HG03280 (cell line): ENCODE measurements at regions not wholly inside any gene's neighbourhood (a gene's known extent, or its start where the extent isn't known, plus 50 kb on each side); places are given as distances from the start of the nearest gene placed in this dataset.
"Not testable (repeated sequence)": the region's sequence is repeated elsewhere in the genome, so short reads cannot be mapped to it uniquely, and the experiment has no call there.

Experiments used
- ATAC-seq: cut with Tn5 transposase; IDR thresholded peaks from one replicate; pipeline ENCODE4 v1.9.1; 2021; ENCODE audit warnings: mild to moderate bottlenecking, moderate library complexity; ENCODE audit not compliant: unreplicated experiment

- ATAC-seq, result no peak
Observed at GRCh38 chrX:46034868-46035267, 510.4 kb downstream of the ZNF674 start.

- no peak for ATAC-seq
Observed at GRCh38 chrX:46029777-46030176, 515.4 kb downstream of the ZNF674 start.

DNA sequence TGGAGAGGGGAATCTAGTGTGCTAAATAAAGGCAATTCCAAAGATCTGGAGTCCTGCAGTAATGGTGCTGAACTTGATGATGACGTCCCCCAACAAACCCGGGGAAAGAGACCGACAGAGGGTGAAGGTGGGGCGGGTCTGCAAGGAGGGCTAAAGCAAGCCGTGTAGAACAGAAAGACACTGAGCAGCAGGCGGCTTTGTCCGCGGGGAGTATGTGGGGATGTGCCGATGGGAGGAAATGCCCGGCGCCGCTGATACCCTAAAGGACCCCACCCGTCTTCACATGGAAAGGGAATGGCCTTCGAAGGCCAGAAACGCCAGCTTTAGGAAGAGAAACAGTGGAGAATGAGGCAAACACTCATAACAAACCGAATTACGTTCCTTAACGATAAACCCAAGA, 528.9 kb downstream of the ZNF674 start:
- ATAC-seq, result no peak

- ATAC-seq, result no peak
Observed at GRCh38 chrX:46015653-46016052, 529.6 kb downstream of the ZNF674 start.

DNA sequence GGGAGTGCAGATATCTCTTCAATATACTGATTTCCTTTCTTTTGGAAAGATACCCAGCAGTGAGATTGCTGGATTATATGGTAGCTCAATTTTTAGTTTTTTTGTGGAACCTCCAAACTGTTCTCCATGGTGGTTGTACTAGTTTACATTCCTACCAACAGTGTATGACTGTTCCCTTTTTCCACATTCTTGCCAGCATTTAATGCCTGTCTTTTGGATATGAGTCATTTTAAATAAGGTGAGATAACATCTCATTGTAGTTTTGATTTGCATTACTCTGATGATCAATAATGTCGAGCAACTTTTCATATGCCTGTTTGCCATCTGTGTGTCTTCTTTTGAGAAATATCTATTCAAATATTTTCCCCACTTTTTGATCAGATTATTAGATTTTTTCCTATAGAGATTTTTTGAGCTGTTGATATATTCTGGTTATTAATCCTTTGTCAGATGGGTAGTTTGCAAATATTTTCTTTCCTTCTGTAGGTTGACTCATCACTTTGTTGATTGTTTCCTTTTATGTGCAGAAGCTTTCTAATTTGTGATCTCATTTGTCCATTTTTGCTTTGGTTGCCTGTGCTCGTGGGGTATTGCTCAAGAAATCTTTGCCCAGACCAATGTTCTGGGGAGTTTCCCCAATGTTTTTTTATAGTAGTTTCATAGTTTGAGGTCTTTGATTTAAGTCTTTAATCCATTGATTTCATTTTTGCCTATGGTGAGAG, 552.7 kb downstream of the ZNF674 start:
- no peak for ATAC-seq

GRCh38 chrX:45986971-45987370, 558.2 kb downstream of the ZNF674 start:
- no peak for ATAC-seq

DNA sequence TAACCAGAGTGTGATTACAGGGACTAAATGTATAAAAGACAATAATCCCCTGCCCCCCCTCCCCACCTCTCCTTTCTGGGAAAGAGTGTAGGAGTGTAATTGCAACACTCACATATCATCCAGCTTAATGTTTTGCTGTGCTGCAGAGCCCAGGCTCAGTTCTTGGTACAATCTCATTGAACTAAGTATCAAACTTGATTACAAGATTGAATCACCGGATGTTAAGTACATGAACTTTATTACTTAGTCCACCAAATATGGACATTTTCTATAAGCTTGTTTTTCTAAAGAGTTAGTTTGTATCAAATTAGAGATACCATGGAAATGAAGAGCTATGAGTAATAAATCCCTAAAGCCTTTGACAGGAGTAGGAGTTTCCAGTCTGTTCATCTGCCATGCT, 559.1 kb downstream of the ZNF674 start:
- ATAC-seq, result no peak

- ATAC-seq, result not testable (repeated sequence)
Observed at GRCh38 chrX:45982958-45983727, 562.1 kb downstream of the ZNF674 start.

DNA sequence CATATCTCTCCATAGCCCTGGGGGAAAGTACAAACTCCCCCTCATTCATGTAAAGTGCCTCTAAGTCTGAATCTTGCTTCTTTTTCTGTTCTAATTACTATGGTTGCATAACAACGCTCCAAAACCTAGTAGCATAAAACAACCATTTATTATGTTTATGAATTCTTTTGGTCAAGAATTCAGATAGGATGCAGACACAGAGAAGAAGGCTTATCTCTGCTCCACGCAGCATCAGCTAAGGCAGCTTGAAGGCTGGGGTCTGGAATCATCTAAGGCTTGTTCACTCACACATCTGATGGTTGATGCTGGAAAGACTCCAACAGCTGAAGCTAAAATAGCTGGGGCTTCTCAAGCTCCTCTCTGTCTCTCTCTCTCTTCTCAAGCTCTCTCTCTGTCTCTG, 564.5 kb downstream of the ZNF674 start:
- ATAC-seq, result no peak

GRCh38 chrX:45975633-45976032, 569.6 kb downstream of the ZNF674 start:
- ATAC-seq, result no peak

GRCh38 chrX:45972636-45973035, 572.6 kb downstream of the ZNF674 start:
- no peak for ATAC-seq

- no peak for ATAC-seq
Observed at GRCh38 chrX:45959567-45959966, 585.7 kb downstream of the ZNF674 start.

- no peak for ATAC-seq
Observed at GRCh38 chrX:45956191-45956870, 588.9 kb downstream of the ZNF674 start.

DNA sequence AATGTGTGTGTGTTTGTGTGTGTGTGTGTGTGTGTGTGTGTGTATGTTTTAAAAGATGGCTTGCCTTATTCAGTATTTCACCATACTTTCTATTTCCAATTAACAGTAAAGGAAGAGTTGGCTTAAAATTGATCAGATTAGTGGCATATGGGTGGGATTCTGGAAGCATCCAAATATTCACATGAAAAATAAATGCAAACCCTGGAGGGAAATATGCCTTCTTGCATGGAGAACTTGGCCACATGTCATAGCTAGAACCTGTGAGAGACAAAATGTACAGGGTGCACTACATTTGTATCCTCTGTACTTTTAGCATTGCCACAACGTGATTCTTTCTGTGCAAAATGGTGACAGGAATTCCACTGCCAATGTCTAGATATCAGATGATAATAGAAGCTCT, 589.6 kb downstream of the ZNF674 start:
- no peak for ATAC-seq

DNA sequence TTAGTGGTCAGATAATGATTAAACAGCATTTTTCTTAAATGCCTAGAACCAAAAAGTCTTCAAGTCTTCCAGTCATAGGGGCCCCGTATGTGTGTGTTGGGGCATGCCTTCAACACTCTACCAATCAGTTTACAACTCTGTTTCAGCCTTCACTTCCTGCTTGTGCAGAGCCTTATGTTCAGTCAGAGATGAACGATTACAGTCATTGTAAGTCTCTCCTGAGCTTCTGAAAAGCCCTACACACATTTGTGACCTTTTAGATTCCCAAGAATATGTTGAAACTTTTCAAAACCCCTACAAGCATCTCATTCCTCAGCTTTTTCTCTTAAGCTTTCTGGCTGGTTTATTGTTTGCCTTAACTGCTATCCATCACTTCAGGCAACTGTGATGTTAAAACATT, 591.2 kb downstream of the ZNF674 start:
- no peak for ATAC-seq

DNA sequence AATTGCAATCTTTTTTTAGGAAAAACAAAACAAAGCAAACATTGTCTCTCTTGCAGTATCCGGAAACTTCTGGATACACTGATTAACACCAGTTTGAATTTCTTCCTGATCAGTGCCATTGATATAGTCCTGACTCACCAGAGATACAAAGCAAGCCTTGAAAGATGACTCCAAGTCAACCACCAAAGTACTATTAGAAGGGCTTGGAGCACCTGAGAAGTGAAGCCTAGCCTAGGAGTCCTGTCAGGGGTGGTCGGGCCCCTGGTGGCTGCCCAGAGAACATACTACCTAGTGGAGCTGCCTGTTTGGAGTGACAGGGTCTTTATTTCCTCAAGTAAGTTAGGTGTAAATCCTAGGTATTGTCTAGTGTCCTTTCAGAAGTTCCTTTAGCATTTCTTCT, 593.2 kb downstream of the ZNF674 start:
- no peak for ATAC-seq

DNA sequence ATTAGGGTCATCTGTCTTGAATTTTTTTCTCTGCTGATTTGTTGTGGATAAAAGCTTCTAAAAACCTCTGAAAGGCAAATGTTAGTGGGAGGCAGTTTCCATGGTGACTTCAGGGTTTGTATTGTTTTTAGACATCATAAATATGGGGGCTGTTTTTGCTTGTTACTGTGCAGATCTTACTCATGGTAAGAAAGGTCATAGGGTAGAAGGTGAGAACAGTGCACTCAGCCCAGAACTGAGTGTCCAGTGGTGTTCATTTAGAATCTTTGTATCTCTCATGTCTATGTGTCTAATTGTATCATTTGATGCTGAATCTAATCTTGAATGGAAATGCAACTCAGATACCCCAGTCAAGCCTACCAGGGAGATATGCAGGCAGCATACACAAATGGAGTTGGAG, 609.8 kb downstream of the ZNF674 start:
- ATAC-seq, result no peak

DNA sequence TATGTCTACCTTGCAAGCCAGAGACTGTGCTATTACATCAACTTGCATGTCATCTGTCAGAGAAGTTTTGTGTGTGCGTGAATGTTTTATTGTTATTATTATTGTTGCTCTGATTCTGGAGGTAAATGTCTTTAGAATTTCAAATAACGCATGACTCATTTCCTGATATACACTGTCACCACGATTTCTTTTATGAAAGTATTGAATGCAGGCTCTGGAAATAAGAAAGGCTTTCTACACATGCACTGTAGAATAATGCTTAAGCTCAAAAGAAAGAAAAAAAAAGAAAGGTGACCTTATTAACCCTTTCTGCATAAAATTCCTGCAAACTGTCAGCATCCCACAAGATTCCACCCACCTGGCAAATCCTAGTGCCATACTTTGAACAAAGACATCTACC, 632.9 kb downstream of the ZNF674 start:
- no peak for ATAC-seq

DNA sequence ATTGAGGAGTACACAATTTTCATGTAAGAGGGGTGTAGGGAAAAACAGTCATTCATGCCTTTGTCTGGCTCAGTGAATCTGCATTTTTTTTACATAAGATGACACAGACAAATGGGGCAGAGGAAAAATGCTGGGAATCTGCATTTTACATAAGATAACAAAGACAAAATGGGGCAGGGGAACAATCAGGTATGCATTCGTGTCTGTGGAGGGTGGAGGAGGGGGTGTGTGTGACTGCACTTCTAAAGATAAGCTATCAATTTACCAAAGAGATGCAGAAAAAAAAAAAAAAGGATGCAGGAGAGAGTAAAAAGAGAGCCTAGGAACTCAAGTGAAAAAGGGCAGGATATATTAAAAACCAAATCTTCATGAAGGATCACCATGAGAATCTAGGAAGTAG, 637.4 kb downstream of the ZNF674 start:
- ATAC-seq, result no peak

DNA sequence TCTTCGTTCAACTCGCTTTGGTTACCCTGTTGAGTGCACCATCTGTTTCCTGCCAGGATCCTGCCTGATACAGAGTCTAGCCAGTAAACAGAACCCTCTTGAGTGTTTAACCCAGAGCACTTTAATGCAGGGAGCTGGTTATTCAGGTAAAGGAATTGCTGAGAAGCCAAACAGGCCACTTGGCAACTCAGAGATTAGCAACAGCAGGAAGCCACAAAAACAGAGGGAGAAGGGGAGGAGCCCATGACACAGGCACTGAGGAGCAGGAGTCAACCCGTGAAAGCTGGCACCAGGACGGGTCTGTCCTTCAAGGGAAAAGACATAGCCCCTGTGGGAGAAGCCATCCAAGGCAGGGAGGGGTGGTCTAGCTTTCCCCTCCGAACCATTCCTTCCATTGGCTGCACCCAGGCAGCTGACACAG, 641.4 kb downstream of the ZNF674 start:
- no peak for ATAC-seq

- no peak for ATAC-seq
Observed at GRCh38 chrX:45900766-45901615, 644.2 kb downstream of the ZNF674 start.
